Putamen (tissue), 1 donor: ENCODE measurements at regions not wholly inside any gene's neighbourhood (a gene's known extent, or its start where the extent isn't known, plus 50 kb on each side); places are given as distances from the start of the nearest gene placed in this dataset.

Experiments
- DNase-seq: peaks from one replicate; pipeline ENCODE4 v3.0.0-alpha.2; 2016; ENCODE audit warnings: low spot score

DNA sequence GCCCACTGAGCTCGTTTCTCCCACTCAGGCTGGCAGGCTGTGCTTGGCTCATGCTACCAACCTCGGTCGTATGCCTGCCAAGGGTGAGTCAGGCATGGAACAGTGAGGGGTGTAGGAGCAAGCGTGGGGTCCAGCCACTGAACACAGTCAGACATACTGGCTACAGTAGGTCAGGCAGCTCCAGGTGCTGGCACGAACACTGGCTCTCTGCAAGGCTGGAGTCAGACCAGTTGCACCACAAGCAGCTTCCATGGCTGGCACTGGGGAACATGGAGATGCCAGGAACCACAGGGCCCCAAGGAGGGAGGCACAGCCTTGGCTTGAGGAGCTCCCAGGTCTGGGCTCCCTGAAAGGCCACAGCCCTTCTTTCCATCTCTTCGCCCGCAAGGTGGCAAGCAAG lies 410.7 kb upstream of the KIRREL3 start:
- no peak for DNase-seq

- DNase-seq, result no peak
Observed at GRCh38 chr11:127395034-127395433, 394.5 kb upstream of the KIRREL3 start.

GRCh38 chr11:127393460-127393997 lies 393.0 kb upstream of the KIRREL3 start:
- DNase-seq, result no peak

GRCh38 chr11:127392575-127392974 lies 392.0 kb upstream of the KIRREL3 start:
- DNase-seq, result no peak

DNA sequence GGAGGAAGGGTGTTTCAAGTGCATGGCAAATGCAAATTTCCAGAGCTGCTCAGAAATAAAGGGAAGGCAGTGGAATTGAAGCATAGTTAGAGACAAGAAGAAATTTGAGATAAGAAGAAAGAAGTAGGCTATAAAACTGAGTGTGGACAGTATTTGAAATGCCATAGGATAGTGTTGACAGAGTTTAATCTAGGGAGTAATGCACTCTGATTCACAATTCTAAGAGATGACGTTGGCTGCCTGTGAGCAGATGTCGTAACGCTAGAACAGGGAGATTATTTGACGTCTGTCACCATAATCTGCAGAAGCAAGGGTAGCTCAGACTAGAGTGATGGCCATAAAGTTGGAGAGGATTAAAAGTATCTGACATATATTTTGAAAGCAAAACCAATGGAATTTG lies 389.9 kb upstream of the KIRREL3 start:
- no peak for DNase-seq

DNA sequence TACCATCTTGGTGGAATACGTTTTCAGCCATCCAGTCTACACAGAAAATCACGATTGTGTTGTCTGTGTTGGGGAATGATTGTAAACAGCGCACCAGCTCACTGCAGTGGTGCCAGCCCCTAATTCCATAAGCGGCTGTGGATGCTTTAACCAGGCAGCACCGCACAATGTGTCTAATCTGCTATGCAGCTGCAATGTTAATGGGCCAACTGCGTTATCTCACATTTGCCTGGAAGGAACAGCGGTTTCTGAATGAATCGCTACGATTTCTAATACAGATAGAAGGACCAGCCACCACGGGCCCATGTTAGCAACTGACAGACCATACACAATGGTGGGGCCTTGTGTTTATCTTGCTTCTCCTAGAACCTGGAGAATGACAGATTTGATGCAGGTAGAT lies 384.5 kb upstream of the KIRREL3 start:
- DNase-seq, result no peak

DNA sequence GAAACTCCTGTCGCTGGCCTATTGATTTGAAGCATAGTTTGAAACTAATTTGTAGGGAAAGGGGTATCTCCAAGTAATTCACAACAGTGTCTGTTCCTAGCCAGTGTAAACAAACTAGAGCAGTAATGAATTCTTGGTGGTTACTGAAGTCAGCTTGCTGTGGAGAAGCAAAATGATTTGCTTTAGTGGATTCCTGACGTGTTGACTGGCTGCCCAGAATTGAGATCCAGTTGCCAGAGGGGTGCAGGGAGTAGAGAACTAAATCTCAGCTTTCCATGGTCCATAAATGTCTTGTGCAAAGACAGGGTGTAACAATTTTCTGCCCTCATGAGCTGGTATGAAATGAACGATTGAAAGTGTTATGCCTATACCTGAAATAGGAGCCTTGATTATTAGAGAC lies 382.5 kb upstream of the KIRREL3 start:
- DNase-seq, result no peak

GRCh38 chr11:127381247-127381646 lies 380.7 kb upstream of the KIRREL3 start:
- no peak for DNase-seq

DNA sequence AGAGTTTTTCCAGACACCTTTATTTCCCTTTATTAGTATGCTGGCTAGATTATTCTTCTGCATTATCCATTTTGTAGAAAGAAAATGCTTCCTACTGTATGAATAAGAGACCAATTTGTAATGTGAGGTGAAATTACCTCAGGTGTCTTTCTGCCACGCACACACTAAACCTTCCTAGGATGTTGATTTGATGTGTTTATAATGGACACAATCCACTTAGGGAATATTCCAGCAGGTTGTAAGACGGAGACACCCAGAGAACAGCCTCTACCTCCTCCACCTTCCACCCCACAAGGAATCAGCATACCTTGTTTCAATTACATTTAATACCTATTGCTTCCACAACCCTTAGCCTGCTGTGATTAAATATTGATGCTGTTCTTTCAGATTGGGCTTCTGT lies 379.1 kb upstream of the KIRREL3 start:
- DNase-seq, result no peak

GRCh38 chr11:127376301-127376700 lies 375.7 kb upstream of the KIRREL3 start:
- no peak for DNase-seq

GRCh38 chr11:127369356-127369755 lies 368.8 kb upstream of the KIRREL3 start:
- no peak for DNase-seq

- DNase-seq, result no peak
Observed at GRCh38 chr11:127362754-127363308, 362.3 kb upstream of the KIRREL3 start.

- DNase-seq, result no peak
Observed at GRCh38 chr11:127358160-127358559, 357.6 kb upstream of the KIRREL3 start.

DNA sequence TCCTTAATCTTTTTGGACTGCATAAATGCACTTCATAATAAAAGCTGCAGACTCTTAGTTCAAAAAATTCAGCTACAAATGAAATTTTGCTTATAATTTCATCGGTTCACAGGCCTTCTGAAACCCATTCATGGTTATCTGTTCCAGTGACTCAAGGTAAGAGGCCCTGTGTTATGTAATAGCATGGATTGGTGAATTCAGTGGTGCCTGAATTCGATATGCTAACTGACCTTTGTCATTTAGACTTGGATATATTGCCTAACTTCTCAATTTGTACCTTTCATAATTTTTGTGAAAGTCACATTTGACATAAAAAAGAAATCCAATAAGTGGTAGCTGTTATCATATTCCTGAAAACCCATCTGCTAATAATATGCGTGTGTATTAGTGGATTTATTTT lies 349.9 kb upstream of the KIRREL3 start:
- no peak for DNase-seq

DNA sequence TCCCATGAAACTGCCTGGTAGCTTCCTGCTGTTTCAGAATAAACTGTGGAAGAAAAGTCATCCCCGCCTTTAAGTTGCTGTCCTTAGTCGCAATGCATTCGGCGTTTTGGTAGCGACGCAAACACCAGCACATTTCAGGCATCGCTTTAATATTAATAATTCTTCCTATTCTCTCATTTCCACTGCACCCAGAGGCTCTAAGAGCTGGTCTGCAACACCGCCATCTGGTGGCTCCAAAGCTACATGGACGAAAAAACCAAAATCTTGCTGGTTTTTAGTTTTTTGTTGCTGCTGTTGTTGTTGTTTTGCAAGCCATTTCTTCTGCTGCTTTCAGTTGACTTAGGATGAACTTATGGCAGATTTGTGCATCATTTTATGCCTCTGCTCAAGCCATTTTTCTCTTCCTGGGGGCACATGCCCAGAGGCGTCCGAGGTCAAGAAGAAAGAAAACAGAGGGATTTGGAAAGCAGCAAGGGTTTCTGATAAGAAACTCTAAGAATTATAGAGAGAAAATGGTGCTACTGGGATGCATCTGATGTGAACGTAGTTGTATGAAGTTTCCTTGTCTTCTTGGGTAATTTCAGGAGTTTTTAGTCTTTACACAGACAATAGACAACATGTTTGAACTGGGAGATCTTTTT lies 345.4 kb upstream of the KIRREL3 start:
- DNase-seq, result peak; percentile 47

- no peak for DNase-seq
Observed at GRCh38 chr11:127340438-127340837, 339.9 kb upstream of the KIRREL3 start.

GRCh38 chr11:127339376-127339775 lies 338.8 kb upstream of the KIRREL3 start:
- DNase-seq, result peak; percentile 58

DNA sequence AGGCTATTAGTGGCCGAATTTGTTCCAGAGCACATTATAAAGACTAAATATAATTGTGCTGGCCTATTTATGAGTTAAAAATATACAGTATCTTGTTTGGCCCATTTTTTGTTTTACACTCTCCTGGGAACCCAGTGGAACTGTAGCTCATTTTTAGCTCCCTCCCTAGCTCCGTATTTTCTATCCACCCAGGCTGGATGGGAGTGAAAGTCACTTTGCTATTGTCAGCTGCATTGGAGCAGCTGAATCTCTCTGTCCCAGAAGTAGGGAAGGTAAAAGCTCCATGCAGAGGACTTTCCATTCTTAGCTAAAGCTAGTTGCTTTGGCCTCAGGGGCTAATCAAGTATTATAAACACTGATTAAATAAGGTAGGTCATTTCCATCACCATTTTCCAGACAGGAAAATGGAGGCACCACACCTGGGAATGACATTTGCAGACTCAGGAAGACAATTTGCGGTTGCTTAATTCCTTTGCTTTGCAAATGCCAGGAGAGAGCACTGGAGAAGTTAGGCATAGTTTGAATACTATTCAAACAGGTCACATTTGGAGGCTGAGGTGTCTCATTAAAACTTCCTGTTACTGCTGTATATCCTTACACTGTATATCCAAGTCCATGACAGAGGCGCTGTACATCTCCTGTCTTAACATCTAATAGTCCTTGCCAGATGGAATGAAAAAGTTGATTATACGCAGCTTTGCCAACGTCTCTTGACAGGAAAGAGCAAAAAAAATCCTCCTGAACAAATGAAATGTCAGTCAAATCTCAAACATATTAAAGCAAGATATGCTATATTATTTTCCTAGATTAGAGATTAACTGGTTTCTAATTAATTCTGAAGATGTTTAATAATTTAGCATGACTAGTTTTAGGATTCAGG lies 338.1 kb upstream of the KIRREL3 start:
- DNase-seq, result no peak

DNA sequence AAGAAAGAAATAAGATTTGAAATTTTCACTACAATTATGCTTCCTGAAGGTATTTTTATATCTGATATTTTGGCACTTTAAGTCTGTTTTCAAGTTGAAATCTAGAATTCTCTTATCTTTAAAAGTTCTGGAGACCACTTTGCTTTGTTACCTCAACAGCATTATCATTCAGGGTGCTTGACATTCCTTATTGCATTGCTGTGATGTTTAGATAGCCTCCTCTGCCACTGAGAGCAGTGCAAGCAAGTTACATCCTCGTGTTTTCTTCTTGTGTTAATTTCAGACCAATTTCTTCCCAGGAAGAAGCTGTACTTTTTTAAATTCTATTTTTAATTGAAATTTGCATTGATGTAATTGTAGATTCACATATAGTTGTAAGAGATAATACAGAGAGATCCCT lies 333.9 kb upstream of the KIRREL3 start:
- DNase-seq, result no peak

- no peak for DNase-seq
Observed at GRCh38 chr11:127332896-127333295, 332.3 kb upstream of the KIRREL3 start.

- no peak for DNase-seq
Observed at GRCh38 chr11:127330044-127330443, 329.5 kb upstream of the KIRREL3 start.

- DNase-seq, result peak; percentile 22
Observed at GRCh38 chr11:127308291-127308690, 307.7 kb upstream of the KIRREL3 start.

DNA sequence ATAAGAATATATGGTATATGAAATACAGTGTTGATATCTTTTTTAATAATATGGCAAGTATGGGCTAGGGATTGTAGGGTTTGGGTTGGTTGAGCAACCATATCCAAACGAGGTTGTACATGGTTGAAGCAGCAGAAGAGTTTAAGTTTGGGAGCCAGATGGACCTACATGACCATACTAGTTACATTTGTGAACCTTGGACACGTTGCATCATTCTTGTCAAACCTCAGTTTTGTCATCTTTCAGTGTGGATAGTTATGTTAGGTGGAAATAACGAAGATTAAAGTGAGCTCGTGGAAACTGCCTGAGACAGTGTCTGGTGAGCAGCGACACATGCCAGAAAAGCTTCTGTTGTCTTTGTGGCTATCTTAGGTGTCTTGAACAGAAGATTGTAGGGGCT lies 307.1 kb upstream of the KIRREL3 start:
- DNase-seq, result no peak
